KBM-7 (cell line): ENCODE measurements at regions not wholly inside any gene's neighbourhood (a gene's known extent, or its start where the extent isn't known, plus 50 kb on each side); places are given as distances from the start of the nearest gene placed in this dataset.

Experiments used
- DNase-seq: peaks from one replicate; pipeline ENCODE4 v3.0.0-alpha.2; 2015
- in situ Hi-C: fragments of 300-500 bp; cut with MboI; formaldehyde crosslinking; loops from 2 replicates; pipeline ENCODE4 v1.14.3; 2020; ENCODE audit warnings: low sequenced_read_pairs, low pct_unique_long_range_greater_than_20kb, mixed read lengths

DNA sequence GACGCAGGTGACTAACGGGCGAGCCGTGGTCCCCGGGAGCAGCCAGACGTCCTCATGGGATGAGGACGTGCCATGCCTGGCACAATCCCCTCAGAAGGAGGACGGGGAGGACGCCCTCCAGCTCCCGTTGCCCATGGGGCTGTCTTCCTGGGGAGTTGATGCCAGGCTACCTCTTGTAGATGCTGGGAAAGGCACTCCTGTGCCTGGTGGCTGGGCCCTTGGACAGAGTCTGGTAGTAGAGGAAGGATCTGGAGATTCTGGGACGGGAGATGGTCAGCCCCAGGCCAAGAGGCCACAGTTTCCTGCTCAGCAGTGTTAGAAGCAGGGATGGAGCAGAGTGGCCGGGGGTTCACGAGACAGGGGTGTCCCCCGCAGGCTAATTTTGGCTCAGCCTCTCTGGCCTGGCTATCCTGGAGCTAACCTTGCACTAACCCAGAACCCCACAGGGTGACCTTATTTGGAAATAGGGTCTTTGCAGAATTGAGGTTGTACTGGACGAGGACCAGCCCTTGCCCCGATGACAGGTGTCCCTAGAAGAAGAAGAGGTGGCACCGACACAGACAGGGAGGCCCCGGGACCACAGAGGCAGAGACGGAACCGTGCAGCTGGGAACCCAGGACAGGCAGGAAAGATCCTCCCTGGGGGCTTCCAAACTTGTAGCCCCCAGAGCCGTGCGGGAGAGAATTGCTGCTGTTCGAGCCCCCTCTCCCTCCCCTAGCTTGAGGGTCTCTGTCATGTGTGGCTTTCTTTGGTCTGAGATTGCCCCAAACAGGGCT is 50.1 kb upstream of the ADRA2C start:
- in situ Hi-C loops, result no loop called here
- DNase-seq, result no peak

DNA sequence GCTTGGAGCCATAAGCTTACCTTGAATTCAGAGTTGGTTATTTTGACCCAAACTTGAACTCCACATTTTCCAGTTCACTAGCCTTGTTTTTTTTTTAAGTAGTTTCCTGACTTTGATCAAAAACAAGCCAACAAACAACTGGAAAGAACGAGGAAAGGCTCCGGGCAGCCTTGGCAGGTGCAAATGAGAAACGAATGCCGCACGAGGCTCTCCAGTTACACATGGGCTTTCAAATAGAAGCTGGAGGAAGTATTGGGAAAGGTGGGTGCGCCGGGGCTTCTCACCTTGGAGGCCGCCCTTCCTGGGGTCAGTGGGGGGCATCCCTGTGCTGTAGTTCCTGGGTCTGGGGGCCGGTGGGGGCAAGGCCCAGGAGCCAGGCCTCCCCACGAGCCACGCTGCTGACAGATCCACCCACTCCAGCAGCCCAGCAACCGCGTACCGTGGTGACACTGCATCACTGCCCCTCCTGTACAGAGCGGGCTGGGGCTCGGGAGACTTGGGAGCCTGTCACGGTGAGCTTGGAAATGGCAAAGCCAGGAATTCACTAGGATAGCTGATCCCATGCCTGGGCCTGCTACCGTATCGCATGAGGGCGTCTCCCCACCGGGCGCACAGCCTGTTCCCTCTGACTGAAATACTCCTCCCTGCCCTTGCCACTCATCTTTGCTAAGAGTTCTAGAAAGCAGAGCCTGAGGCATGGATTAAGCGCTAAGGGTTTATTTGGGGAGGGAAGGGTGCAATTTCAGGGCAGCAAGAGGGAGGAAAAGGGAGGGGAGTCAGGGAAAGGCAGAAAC is 50.9 kb upstream of the ADRA2C start:
- DNase-seq, result no peak
- in situ Hi-C loops, result no loop called here

- in situ Hi-C loops, result no loop called here
These were observed 51.6 kb upstream of the ADRA2C start for GRCh38 chr4:3714642-3715001.

DNA sequence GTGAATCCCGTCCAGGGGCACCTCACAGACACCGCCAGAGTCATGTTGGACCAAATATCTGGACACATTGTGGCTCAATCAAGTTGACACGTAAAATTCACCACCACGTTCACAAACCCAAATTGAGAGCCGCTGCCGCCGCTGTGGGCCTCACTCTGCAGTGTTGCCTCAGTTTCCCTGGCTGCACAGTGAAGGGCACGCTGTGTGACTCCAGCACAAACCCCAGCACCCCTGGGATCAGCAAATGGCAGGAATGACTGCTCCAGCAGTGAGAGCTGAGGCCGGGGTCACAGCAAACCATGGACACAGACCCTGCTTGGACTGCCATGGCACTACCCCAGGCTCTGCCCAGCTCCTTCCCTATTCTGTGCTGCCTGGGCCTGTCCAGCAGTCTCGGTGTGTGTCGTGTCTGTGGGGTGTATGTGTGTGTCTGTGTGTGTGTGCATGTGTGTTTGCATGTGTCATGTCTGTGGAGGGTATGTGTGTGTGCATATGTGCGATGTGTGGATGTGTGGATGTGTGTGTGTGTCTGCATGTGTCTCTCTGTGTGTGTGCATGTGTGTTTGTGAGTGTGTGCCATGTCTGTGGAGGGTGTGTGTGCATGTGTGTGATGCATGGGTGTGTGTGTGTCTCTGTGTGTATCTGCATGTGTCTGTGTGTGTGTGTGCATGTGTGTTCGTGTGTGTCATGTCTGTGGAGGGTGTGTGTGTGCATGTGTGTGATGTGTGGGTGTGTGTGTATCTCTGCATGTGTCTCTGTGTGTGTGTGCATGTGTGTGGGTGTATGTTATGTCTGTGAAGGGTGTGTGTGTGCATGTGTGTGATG is 52.2 kb upstream of the ADRA2C start:
- DNase-seq, result no peak
- in situ Hi-C loops, result no loop called here

More at GRCh38 chr4:3714642-3715001, 51.6 kb upstream of the ADRA2C start:
- no peak for DNase-seq

DNA sequence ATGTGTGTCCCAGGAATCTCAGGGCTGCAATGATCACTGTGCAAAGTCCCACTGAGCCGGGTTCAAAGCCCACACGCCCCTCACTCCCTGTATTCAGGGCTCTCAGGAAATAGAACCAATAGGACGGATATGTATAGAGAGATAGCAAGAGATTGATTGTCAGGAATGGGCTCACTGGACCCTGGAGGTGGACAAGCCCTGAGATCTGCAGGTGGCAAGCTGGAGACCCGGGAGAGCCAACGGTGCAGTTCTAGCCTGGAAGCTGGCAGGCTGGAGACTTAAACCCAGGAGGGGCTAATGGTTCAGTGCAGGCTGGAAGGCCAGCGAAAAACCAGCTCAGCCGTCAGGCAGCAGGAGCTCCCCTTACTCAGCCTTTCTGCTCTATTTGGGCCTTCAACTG is 52.8 kb upstream of the ADRA2C start:
- in situ Hi-C loops, result no loop called here
- DNase-seq, result no peak

- in situ Hi-C loops, result no loop called here
- no peak for DNase-seq
These were observed 53.2 kb upstream of the ADRA2C start for GRCh38 chr4:3712936-3713335.

GRCh38 chr4:3712112-3712805 is 53.9 kb upstream of the ADRA2C start:
- no peak for DNase-seq
- in situ Hi-C loops, result no loop called here

DNA sequence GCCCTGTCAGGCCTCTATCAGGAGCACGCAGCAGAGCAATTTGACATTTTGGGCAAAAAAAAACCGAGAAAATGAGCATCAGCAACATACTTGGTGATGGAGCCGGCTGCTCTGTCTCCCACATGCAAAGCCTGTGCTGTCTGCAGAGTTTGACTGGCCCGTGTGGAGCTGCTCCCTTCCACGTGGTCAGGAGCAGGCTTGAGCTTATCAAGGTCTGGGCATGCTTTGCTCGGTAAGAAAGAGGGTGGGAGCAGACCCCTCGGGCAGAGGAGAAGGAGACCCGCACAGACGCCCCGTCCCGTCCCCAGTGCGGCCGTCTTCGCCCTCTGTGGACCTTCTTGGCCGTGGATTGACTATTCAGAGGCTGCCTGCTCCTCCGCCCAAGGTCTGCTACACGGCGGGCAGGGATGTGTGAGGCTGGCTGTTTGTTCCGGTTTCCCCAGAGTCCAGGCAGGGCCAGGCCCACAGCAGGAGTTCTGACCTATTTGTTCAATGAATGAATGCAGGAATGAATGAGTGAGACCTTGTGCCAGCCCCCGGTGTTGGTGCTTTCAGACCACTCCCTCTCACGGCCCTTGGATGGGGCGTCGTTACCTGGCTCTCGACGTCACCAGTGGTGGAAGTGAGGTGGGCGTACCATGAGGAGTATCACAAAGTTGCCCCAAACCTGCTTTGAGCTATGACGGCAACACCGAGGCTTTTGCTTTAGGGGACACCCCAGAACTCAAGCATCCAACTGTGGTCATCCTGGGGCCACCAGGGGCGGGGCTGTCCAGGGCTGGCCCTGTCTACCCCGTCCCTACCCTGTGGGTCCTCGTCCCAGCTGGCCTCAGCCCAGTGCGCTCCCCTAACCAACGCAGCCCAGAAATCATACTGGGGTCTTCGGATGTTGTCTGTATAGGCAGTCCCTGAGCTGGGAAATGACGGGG is 54.7 kb upstream of the ADRA2C start:
- in situ Hi-C loops, result no loop called here
- no peak for DNase-seq

GRCh38 chr4:3710451-3711182 is 55.6 kb upstream of the ADRA2C start:
- no peak for DNase-seq
- in situ Hi-C loops, result no loop called here

GRCh38 chr4:3709846-3710441 is 56.2 kb upstream of the ADRA2C start:
- in situ Hi-C loops, result no loop called here
- DNase-seq, result no peak

- in situ Hi-C loops, result no loop called here
- no peak for DNase-seq
These were observed 56.9 kb upstream of the ADRA2C start for GRCh38 chr4:3709061-3709845.

DNA sequence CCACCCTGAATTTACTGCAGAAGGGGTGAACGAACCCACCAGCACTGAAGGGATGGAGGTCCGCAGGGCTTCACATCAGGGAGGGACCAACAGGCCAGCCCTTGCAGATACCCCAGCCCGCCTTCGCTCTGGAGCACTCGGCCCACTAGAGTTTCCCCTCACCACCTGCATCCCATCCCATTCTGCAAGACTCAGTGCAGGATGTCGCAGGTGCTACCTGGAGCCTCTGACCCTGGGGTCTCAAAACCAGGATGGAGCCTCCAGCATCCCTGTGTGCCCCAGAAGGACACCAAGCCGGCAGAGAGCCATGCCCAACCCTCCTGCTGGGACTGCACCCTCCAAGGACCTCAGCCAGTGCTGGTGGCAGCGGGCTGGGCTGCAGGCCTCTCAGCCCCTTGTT is 57.6 kb upstream of the ADRA2C start:
- in situ Hi-C loops, result no loop called here
- no peak for DNase-seq

DNA sequence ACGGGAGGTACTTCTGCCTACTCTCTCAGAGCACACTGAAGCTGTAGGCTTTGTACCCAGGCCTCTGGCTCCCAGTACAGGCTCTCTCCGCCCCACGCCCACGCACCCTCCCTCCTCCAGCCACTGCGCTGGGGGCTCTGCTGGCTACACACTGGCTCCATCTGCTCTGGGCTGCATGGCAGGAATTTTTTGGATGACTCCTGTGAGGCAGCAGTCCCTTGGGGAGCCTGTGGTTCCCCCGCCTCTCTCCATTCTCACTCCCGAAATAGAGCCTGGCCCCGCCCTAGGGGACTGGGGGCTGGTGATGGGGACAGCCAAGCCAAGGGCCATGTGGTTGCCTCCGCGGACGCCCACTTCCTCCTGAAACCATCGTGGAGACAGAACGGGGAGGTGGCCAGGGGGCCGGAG is 58.1 kb upstream of the ADRA2C start:
- DNase-seq, result no peak
- in situ Hi-C loops, result no loop called here

GRCh38 chr4:3707423-3708102 is 58.6 kb upstream of the ADRA2C start:
- in situ Hi-C loops, result no loop called here
- no peak for DNase-seq

DNA sequence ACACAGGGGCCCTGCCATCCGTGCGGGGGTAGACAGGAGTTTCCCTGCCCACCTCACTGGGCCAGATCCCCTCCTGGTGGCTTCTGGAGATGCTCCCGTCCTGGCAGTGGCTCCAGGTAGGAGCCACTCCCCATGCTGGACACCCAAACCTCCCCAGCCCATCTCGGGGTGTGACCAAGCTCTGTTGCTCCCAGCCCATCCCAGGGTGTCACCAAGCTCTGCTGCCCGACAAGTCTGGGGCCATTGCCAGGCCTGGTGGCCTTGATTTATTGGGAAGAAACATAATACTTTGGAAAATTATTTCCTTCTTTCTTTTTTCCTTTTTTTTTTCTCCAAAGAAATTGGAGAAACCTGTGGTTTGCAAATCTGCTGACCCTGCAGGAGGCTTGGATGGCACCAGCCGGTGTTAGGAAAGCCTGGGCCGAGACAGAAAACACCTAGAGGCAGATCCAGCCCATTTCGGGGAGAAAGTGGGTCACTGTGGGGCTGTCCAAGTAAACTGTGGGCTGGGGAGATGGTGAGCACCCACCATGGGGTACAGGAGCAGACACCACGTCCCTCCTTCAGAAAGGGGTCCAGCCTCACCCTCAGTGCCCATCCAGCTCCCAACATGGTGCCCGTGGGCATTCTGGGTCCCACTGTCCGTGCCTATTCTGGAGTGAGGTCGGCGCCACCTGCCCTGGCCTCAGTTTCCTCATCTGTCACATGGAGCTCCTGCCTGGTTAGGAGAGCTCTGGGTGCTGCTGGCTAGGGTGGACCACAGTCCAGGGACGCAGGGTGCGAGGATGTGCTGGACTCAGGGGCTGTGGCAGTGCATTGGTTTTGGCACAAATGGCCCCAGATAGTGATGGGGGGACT is 59.4 kb upstream of the ADRA2C start:
- in situ Hi-C loops, result no loop called here
- no peak for DNase-seq
